Gastrocnemius medialis (tissue), 4 donors: ENCODE measurements at regions not wholly inside any gene's neighbourhood (a gene's known extent, or its start where the extent isn't known, plus 50 kb on each side); places are given as distances from the start of the nearest gene placed in this dataset.

Experiments used
- CTCF ChIP-seq, 5 experiments: fragments of 450-650 bp in 3 of 5; fragments of 200-600 bp in 2 of 5; sonication (generic) in 2 of 5; IDR thresholded peaks in 4 of 5; conservative IDR thresholded peaks in 1 of 5; 1 replicate in 4 of 5; 2 replicates in 1 of 5; pipeline ENCODE4 v1.5.1; 2016 to 2019; ENCODE audit warnings: antibody characterized with exemption in 5 of 5, mild to moderate bottlenecking in 3 of 5, moderate library complexity in 3 of 5
- POLR2A ChIP-seq, 2 donors: fragments of 450-650 bp; IDR thresholded peaks; one replicate each; pipeline ENCODE4 v1.6.1; 2017; ENCODE audit warnings: antibody characterized with exemption in 2 of 2, mild to moderate bottlenecking in 2 of 2, moderate library complexity in 2 of 2

- TF ChIP-seq CTCF (IDR thresholded peaks at IDR 0.05 in 4 of 5, conservative IDR thresholded peaks at IDR 0.05 in 1 of 5) = no peak
- no peak for TF ChIP-seq POLR2A (IDR thresholded peaks at IDR 0.05)
These were observed 108.5 kb downstream of the ZNF674 start for GRCh38 chrX:46436744-46437143.
